ENCODE measurements at regions not wholly inside any gene's neighbourhood (a gene's known extent, or its start where the extent isn't known, plus 50 kb on each side); places are given as distances from the start of the nearest gene placed in this dataset.

- Histone ChIP-seq H3K4me3 (ENCODE audit: low read depth in 1 of 3, low read length in 3 of 3) (no peak overlapping the region), H3K9me3 (ENCODE audit: control insufficient read depth in 4 of 4, low read length in 3 of 4) (no peaks in the 10 kb centered on the region), H3K36me3 (ENCODE audit: control insufficient read depth in 4 of 4, insufficient read depth in 3 of 4, low read depth in 1 of 4, low read length in 3 of 4) (no peaks in the 10 kb centered on the region), H3K9ac (ENCODE audit: low read depth in 1 of 2, low read length in 2 of 2) (no peak overlapping the region), H3K27me3 (ENCODE audit: control insufficient read depth in 4 of 4, insufficient read depth in 4 of 4, low read length in 3 of 4) (no peaks in the 10 kb centered on the region), H3K4me1 (ENCODE audit: control insufficient read depth in 4 of 4, insufficient read depth in 4 of 4, low read length in 3 of 4) (no peaks in the 10 kb centered on the region), H3K27ac (ENCODE audit: low read depth in 1 of 2, low read length in 2 of 2) (no peak overlapping the region)
- 58% methylated on average over 7 of the region's 7 CpGs for WGBS
- DNase-seq (ENCODE audit: low spot score), result no peak
- TF ChIP-seq TAF1 (conservative IDR thresholded peaks at IDR 0.05) (no peak), RAD21 (IDR thresholded peaks at IDR 0.05) (no peak), YY1 (IDR thresholded peaks at IDR 0.05) (no peak), RXRA (IDR thresholded peaks at IDR 0.05) (no peak), SP1 (IDR thresholded peaks at IDR 0.05) (no peak), EGR1 (IDR thresholded peaks at IDR 0.05; ENCODE audit: low read depth in 2 of 2) (no peak), FOXA2 (IDR thresholded peaks at IDR 0.05) (no peak), HNF4G (IDR thresholded peaks at IDR 0.05) (no peak), JUND (IDR thresholded peaks at IDR 0.05) (no peak)
- TF ChIP-seq, protein P1, sequence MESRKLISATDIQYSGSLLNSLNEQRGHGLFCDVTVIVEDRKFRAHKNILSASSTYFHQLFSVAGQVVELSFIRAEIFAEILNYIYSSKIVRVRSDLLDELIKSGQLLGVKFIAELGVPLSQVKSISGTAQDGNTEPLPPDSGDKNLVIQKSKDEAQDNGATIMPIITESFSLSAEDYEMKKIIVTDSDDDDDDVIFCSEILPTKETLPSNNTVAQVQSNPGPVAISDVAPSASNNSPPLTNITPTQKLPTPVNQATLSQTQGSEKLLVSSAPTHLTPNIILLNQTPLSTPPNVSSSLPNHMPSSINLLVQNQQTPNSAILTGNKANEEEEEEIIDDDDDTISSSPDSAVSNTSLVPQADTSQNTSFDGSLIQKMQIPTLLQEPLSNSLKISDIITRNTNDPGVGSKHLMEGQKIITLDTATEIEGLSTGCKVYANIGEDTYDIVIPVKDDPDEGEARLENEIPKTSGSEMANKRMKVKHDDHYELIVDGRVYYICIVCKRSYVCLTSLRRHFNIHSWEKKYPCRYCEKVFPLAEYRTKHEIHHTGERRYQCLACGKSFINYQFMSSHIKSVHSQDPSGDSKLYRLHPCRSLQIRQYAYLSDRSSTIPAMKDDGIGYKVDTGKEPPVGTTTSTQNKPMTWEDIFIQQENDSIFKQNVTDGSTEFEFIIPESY (IDR thresholded peaks at IDR 0.05), result no peak
- TF ChIP-seq, protein P2, sequence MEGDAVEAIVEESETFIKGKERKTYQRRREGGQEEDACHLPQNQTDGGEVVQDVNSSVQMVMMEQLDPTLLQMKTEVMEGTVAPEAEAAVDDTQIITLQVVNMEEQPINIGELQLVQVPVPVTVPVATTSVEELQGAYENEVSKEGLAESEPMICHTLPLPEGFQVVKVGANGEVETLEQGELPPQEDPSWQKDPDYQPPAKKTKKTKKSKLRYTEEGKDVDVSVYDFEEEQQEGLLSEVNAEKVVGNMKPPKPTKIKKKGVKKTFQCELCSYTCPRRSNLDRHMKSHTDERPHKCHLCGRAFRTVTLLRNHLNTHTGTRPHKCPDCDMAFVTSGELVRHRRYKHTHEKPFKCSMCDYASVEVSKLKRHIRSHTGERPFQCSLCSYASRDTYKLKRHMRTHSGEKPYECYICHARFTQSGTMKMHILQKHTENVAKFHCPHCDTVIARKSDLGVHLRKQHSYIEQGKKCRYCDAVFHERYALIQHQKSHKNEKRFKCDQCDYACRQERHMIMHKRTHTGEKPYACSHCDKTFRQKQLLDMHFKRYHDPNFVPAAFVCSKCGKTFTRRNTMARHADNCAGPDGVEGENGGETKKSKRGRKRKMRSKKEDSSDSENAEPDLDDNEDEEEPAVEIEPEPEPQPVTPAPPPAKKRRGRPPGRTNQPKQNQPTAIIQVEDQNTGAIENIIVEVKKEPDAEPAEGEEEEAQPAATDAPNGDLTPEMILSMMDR (IDR thresholded peaks at IDR 0.05; ENCODE audit: low read depth, low read length, missing input control), result no peak
These were observed 115.1 kb downstream of the SLC16A1 start for GRCh38 chr1:112840631-112841624.

GRCh38 chr1:112836642-112837041 lies 119.4 kb downstream of the SLC16A1 start:
- H3K9me3 ChIP-seq (ENCODE audit: control insufficient read depth in 4 of 4, low read length in 3 of 4), result no peaks in the 10 kb centered on the region
- no peak for DNase-seq (ENCODE audit: low spot score)

More at GRCh38 chr1:112836642-112837041, 119.4 kb downstream of the SLC16A1 start:
- H3K27me3 ChIP-seq (ENCODE audit: control insufficient read depth in 4 of 4, insufficient read depth in 4 of 4, low read length in 3 of 4), result no peaks in the 10 kb centered on the region
- H3K4me3 ChIP-seq (ENCODE audit: low read depth in 1 of 3, low read length in 3 of 3), result no peak overlapping the region
- H3K27ac ChIP-seq (ENCODE audit: low read depth in 1 of 2, low read length in 2 of 2), result no peak overlapping the region
- TF ChIP-seq, protein P2 (IDR thresholded peaks at IDR 0.05; ENCODE audit: low read depth, low read length, missing input control), result no peak
- no peak for TF ChIP-seq GABPA (IDR thresholded peaks at IDR 0.05 in 1 of 2, conservative IDR thresholded peaks at IDR 0.05 in 1 of 2)
- no peak for TF ChIP-seq TAF1 (conservative IDR thresholded peaks at IDR 0.05)
- TF ChIP-seq RXRA (IDR thresholded peaks at IDR 0.05), result no peak
- TF ChIP-seq HNF4G (IDR thresholded peaks at IDR 0.05), result no peak
- H3K36me3 ChIP-seq (ENCODE audit: control insufficient read depth in 4 of 4, insufficient read depth in 3 of 4, low read depth in 1 of 4, low read length in 3 of 4), result no peaks in the 10 kb centered on the region
- WGBS, result 43% methylated on average over 3 of the region's 3 CpGs
- no peak overlapping the region for H3K9ac ChIP-seq (ENCODE audit: low read depth in 1 of 2, low read length in 2 of 2)
- no peaks in the 10 kb centered on the region for H3K4me1 ChIP-seq (ENCODE audit: control insufficient read depth in 4 of 4, insufficient read depth in 4 of 4, low read length in 3 of 4)
